Stimulated activated memory B cell treated with anti-CD40 and anti-IgM and Interleukin-4, amounts not matched to agents 10 μg/mL and 1 μg/mL and 100 μg/mL, for 72 hours (primary cell): ENCODE measurements at regions not wholly inside any gene's neighbourhood (a gene's known extent, or its start where the extent isn't known, plus 50 kb on each side); places are given as distances from the start of the nearest gene placed in this dataset.
A peak's percentile ranks its signal among the peaks of the same experiment; 100 is the strongest.
"Not testable (repeated sequence)": the region's sequence is repeated elsewhere in the genome, so short reads cannot be mapped to it uniquely, and the experiment has no call there.

Source experiments
- ATAC-seq: fragments of 150-1000 bp; cut with Tn5 transposase; 2 replicates; pipeline ENCODE4 v1.10.0; 2021
- H3K27ac Mint-ChIP-seq: one replicate; pipeline ENCODE4 v1.8.0; 2022; ENCODE audit warnings: mild to moderate bottlenecking, mixed read lengths
- H3K27me3 Mint-ChIP-seq: one replicate; pipeline ENCODE4 v1.8.0; 2022; ENCODE audit warnings: mixed read lengths
- H3K36me3 Mint-ChIP-seq: one replicate; pipeline ENCODE4 v1.8.0; 2022; ENCODE audit warnings: mixed read lengths
- H3K4me1 Mint-ChIP-seq: one replicate; pipeline ENCODE4 v1.8.0; 2022; ENCODE audit warnings: mixed read lengths
- H3K4me3 Mint-ChIP-seq: one replicate; pipeline ENCODE4 v1.8.0; 2022; ENCODE audit warnings: mild to moderate bottlenecking, moderate library complexity, mixed read lengths
- H3K9me3 Mint-ChIP-seq: one replicate; pipeline ENCODE4 v1.8.0; 2022; ENCODE audit warnings: mixed read lengths

DNA sequence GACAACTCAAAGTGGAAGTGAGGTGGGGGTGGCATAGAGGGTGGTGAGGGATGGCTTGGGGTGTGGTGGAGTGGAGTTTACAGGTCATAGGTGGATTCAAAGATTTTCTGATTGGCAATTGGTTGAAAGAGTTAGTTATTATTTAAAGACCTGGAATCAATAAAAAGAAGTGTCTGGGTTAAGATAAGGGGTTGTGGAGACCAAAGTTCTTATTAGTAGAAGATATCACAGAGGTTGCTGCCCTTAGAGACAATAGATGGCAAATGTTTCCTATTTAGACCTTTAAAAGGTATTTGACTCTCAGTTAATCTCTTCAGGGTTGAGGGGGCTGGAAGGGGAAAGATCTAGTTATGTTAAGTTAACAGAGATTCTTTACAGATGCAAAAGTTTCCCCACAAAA, 412.3 kb upstream of the TBL1XR1 start:
- H3K36me3 Mint-ChIP-seq, result no peaks in the 10 kb centered on the region
- H3K27me3 Mint-ChIP-seq, result no peaks in the 10 kb centered on the region
- no peaks in the 10 kb centered on the region for H3K4me1 Mint-ChIP-seq
- no peak for ATAC-seq
- no peak overlapping the region for H3K4me3 Mint-ChIP-seq
- H3K9me3 Mint-ChIP-seq, result peaks cover 4% of the 10 kb centered on the region
- H3K27ac Mint-ChIP-seq, result no peak overlapping the region

DNA sequence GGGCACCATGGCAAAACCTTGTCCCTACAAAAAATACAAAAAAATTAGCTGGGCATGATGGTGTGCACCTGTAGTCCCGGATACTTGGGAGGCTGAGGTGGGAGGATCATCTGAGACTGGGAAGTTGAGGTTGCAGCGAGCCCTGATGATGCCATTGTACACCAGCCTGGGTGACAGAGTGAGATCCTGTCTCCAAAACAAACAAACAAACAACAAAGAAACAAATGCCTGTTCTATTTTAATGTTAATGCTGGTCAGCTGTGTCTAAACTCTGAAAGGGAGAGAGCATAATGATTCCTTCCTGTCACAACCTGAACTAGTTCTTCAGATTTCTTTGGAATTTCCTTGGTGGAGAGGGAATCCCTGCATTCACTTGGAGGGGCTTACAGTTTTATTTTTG, 413.0 kb upstream of the TBL1XR1 start:
- ATAC-seq, result no peak
- Mint-ChIP-seq H3K9me3 (no peaks in the 10 kb centered on the region), H3K4me3 (no peak overlapping the region), H3K27ac (no peak overlapping the region), H3K4me1 (peaks cover 4% of the 10 kb centered on the region), H3K27me3 (no peaks in the 10 kb centered on the region), H3K36me3 (no peaks in the 10 kb centered on the region)

DNA sequence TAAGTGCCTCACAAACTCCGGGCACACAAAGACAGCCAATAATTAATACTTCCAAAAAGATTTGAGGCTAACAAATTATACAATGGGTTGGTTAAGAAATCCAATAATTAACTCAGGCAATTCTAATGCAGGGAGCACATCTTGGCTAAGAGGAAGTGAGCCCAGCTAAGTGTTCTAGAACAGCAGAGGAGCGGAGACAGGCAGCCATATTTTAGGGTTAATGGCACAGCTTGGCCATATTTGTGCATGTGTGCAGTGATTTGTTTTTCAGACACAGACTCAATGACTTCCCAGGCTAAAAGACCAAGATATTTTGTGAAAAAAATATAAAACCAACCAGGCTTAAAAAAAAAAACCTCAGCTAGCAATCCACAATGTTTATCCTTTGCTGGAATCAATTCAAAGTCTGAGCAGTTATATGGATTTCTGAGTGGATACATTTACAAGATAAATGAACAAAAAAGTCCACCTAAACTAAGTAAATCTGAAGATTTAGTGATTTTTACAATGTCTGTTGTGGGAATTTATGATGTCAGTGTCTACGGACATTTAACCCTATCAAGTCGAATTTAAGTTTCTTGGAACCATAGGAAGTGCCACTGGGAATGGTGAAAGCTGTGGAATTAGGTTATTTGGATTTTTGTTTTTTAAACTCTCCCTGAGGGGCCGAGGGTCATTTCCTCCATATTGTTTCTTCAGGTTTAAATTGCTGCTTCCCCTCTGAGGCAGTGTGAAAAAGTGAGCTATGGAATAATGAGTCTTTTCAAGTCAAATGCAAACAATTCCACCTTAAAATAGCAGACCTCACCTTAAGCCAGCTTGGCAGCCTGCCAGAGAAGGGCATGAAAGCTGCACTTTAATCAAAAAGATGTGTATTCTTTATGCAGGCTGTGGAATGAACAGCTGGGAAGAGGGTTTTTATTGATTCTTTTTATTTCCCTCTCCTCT, 413.7 kb upstream of the TBL1XR1 start:
- no peaks in the 10 kb centered on the region for H3K36me3 Mint-ChIP-seq
- no peak overlapping the region for H3K4me3 Mint-ChIP-seq

DNA sequence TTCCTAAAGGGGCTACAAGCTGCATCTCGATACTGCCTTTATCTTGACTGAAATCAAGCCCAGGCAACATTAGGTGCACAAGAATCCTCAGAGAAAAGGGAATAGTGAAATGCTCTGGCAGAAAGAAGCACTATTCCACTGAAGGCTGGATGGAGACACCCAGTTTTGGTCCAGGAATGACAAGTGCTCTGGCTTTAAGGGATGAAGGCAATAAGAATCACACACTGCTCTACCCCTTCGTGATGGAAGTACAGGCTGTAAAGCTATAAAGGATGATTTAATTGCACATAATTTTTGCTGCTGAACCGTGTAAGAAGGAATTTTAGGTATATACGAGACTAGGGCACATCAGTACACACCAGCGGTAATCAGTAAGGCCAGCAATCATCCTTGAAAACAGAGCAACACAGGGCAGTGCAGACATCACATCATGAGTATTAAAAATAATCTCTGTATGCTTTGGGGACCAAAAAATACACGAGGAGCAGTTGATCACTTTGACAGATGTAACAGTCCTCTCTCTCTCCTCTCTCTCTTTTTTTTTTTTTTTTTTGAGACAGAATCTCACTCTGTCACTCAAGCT, 414.6 kb upstream of the TBL1XR1 start:
- ATAC-seq, result no peak
- H3K27ac Mint-ChIP-seq, result no peak overlapping the region
- H3K9me3 Mint-ChIP-seq, result no peaks in the 10 kb centered on the region
- H3K27me3 Mint-ChIP-seq, result no peaks in the 10 kb centered on the region
- H3K4me1 Mint-ChIP-seq, result peaks cover 7% of the 10 kb centered on the region
- no peaks in the 10 kb centered on the region for H3K36me3 Mint-ChIP-seq
- no peak overlapping the region for H3K4me3 Mint-ChIP-seq

More for the DNA sequence above, 413.7 kb upstream of the TBL1XR1 start:
- no peaks in the 10 kb centered on the region for H3K9me3 Mint-ChIP-seq
- no peaks in the 10 kb centered on the region for H3K27me3 Mint-ChIP-seq
- no peak for ATAC-seq
- H3K4me1 Mint-ChIP-seq, result peaks cover 7% of the 10 kb centered on the region
- no peak overlapping the region for H3K27ac Mint-ChIP-seq

DNA sequence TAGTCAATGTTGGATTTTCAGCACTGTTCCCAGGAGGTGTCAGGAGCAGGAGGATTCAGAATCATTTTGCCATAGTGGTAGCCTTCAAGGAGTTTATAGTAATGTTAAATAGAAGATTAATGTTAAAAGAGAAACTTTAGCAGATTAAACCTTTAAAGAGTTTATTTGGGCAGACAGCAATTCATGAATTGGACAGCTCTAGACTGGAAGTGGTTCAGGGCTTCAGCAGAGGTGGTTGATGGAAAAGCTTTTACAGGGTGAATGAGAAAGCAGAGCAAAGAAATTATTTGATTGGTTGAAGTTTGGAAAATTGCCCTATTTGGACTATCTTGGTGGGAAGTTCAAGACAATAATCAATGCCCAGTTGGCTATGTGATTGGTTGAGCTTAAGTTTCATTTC, 416.6 kb upstream of the TBL1XR1 start:
- Mint-ChIP-seq H3K36me3 (no peaks in the 10 kb centered on the region), H3K27me3 (no peaks in the 10 kb centered on the region), H3K9me3 (no peaks in the 10 kb centered on the region), H3K4me1 (peaks cover 7% of the 10 kb centered on the region), H3K4me3 (no peak overlapping the region), H3K27ac (no peak overlapping the region)
- ATAC-seq, result no peak

DNA sequence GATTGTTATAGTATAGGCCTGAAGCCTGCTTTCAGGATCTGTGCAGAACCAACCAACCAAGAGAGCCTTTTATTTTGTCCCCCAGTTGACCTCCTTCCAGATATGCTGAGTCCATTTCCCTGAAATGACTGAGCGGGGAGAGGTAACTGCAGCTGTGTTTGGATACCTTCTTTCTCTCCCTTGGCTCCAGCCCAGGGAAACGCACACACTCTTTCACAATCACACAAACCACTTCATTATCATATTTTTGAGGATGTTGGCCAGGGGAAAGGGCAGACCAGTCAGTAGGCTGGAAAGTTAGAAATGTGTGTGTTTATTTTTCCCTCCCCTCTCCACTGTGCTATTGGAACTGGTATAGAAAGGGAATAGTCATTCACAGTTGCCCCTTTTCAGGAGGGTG, 417.7 kb upstream of the TBL1XR1 start:
- no peak overlapping the region for H3K27ac Mint-ChIP-seq
- no peaks in the 10 kb centered on the region for H3K27me3 Mint-ChIP-seq
- peak; percentile 12 for ATAC-seq
- H3K4me3 Mint-ChIP-seq, result no peak overlapping the region
- no peaks in the 10 kb centered on the region for H3K36me3 Mint-ChIP-seq
- peaks cover 7% of the 10 kb centered on the region for H3K4me1 Mint-ChIP-seq
- no peaks in the 10 kb centered on the region for H3K9me3 Mint-ChIP-seq

DNA sequence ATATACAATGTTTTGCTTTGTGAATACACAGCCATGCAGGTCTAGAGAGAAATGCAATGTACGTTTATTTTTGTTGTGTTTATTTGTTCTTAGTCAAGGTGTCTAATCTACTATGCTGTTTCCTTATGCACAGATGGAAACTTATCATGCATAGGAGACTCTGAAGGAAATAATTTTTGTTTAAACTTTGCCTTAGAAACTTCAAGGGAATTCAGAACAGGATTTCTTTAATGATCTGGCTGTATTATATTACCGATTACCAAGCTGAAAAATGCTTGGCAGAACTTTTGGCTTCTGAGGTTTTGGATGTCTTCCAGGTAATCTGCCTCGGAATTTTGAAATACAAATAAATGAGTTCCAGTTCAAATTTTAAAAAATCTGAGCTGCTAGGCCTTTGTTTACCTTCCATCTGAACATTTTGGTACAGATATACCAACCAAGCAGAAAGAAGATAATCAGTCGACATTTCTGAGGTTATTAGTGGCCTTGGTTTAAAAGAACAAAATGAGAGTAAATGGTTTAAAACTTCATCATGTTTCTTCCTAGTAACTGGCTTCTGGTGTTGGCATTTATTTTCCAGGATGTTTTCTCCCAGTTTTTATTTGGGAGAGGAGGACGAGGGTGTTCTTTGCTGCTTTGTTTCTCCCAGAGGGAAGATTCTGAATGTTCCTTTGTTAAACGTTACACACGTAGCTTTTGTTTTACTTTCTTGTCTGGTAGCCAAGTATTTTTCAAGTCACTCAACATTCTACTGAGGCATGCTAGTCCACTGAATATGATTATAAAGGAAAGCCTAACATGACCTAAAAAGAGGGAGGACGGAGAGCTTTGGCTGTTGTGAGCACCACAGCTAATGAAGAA, 421.8 kb upstream of the TBL1XR1 start:
- no peak overlapping the region for H3K4me3 Mint-ChIP-seq
- H3K36me3 Mint-ChIP-seq, result no peaks in the 10 kb centered on the region
- no peak overlapping the region for H3K27ac Mint-ChIP-seq
- ATAC-seq, result no peak
- H3K27me3 Mint-ChIP-seq, result no peaks in the 10 kb centered on the region
- peaks cover 13% of the 10 kb centered on the region for H3K4me1 Mint-ChIP-seq
- H3K9me3 Mint-ChIP-seq, result no peaks in the 10 kb centered on the region

DNA sequence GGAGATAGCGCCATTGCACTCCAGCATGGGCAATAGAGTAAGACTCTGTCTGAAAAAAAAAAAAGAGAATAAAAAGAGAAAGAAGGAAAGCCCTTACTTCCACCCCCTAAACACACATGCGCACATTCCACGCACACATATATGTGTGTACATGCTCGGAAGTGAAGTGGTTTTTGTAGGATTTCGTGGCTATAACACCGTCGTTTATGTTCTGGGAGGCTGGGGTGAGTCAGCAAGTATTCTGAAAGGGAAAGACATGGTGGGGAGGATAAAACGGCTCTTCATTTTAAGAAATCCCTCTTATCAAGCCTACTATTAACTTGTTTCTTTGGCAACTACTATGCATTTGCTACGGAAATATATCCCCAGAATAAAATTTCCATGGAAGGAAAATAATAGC, 422.8 kb upstream of the TBL1XR1 start:
- H3K27me3 Mint-ChIP-seq, result no peaks in the 10 kb centered on the region
- ATAC-seq, result no peak
- H3K27ac Mint-ChIP-seq, result no peak overlapping the region
- no peaks in the 10 kb centered on the region for H3K9me3 Mint-ChIP-seq
- no peak overlapping the region for H3K4me3 Mint-ChIP-seq
- H3K36me3 Mint-ChIP-seq, result no peaks in the 10 kb centered on the region
- H3K4me1 Mint-ChIP-seq, result peaks cover 10% of the 10 kb centered on the region

DNA sequence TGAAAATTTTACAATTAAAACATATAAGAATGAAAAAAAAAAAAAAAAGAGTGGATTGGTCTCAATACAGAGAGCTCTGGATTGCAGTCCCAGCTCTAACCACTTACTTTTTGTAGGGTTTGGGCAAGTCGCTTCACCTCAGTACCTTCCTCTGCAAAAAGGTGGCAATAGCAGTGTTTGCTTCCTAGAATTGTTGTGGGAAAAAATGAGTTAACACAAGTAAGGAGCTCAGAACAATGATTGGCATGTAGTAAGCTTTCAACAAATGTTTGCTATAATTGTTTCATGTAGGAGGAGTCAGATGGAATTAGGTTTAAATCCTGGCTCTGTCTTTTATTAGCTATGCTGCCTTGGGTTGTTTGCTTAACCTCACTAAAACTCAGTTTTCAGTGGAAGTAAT, 425.2 kb upstream of the TBL1XR1 start:
- no peak overlapping the region for H3K4me3 Mint-ChIP-seq
- no peak for ATAC-seq
- H3K27ac Mint-ChIP-seq, result no peak overlapping the region

DNA sequence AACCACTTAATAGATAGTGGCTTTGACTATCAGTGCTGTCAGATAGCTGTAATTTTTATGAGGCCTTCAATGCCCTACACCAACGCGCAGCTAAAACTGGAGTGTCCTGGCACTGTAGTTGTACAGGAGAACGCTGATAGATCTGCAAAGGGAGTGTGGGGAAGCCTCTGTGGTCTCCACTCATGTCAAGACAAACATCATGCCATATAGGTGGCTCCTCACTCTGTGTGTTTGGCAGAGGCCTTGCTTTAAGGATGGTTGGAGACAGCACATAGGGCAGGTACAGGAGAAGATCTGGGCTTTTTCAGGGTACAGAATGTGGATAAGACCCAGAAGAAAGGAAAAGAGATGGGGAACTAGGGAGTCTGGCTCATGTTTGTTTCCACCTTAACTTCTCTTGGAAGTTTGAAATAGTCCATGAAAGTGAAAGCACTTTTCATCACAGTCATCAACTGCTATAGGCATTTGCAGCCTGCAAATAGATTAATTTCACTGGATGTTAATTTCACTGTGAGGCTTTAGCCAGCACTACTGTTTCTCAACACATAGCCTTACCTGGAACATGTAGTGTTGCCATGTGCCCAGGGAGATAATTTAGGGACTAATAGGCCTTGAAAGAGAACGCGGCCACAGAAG, 425.8 kb upstream of the TBL1XR1 start:
- H3K27me3 Mint-ChIP-seq, result no peaks in the 10 kb centered on the region
- peaks cover 6% of the 10 kb centered on the region for H3K4me1 Mint-ChIP-seq
- H3K4me3 Mint-ChIP-seq, result no peak overlapping the region
- ATAC-seq, result no peak
- peaks cover 5% of the 10 kb centered on the region for H3K9me3 Mint-ChIP-seq
- H3K36me3 Mint-ChIP-seq, result no peaks in the 10 kb centered on the region
- H3K27ac Mint-ChIP-seq, result no peak overlapping the region

More for the DNA sequence above, 425.2 kb upstream of the TBL1XR1 start:
- no peaks in the 10 kb centered on the region for H3K27me3 Mint-ChIP-seq
- H3K9me3 Mint-ChIP-seq, result peaks cover 2% of the 10 kb centered on the region
- H3K36me3 Mint-ChIP-seq, result no peaks in the 10 kb centered on the region
- peaks cover 6% of the 10 kb centered on the region for H3K4me1 Mint-ChIP-seq

DNA sequence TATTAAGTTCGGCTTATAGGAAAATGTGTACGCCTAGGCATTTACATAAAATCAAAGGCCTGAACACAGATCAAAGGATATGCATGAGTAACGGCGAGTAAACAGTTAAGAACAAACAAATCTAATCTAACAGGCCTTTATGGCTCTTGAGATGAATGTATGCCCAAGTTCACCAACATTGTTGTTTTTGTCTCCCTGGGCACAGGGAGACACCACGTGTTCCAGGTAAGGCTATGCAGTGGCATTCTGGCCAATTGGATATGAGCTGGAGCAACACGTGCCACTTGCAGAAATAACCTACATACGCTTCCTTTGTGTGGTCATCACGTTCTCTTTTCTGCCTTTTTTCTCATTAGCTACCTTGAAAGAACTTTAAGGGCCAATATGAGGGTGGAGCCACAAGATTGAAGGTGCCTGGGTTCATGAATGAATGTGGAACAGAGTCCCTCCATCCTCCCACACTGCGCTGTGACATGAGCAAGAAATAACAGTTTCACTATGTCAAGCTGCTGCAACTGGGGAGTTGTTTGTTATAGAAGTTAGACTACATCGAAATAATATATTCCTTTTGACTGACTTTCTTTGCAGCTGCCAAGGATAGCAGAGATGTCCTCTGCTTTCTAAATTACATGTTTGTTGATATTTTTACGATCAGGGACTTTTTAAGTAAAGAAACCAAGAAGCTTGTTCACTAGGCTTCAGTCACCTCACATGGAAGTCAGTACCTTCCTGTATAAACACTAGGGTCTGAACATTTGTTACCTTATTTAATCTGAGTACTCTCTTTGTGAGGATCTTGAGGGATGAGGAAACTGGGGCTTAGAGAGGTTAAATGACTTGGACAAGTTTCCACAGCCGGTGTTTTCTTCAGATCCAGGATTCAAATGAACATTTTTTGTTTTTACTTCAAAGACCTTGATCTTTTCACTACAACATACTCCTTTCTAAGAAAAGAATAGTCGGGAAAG, 427.5 kb upstream of the TBL1XR1 start:
- Mint-ChIP-seq H3K27ac (no peak overlapping the region), H3K36me3 (no peaks in the 10 kb centered on the region), H3K4me3 (no peak overlapping the region), H3K9me3 (peaks cover 9% of the 10 kb centered on the region), H3K4me1 (peaks cover 6% of the 10 kb centered on the region), H3K27me3 (no peaks in the 10 kb centered on the region)
- ATAC-seq, result no peak

DNA sequence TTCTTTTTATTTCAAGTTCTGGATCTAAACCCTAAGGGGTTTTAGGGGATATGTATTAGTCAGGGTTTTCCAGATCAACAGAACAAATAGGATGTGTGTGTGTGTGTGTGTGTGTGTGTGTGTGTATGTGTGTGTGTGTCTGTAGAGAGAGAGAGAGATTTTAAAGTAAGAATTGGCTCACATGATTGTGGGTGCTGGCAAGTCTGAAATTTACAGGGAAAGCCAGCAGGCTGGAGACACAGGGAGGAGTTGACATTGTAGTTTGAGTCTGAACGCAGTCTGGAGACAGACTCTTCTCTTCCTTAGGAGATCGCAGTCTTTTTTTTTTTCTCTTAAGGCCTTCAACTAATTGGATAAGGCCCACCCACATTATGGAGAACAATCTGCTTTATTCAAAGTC, 428.8 kb upstream of the TBL1XR1 start:
- H3K4me1 Mint-ChIP-seq, result peaks cover 6% of the 10 kb centered on the region
- no peak overlapping the region for H3K4me3 Mint-ChIP-seq
- no peak for ATAC-seq
- H3K27ac Mint-ChIP-seq, result no peak overlapping the region
- H3K9me3 Mint-ChIP-seq, result peaks cover 9% of the 10 kb centered on the region
- H3K27me3 Mint-ChIP-seq, result no peaks in the 10 kb centered on the region
- no peaks in the 10 kb centered on the region for H3K36me3 Mint-ChIP-seq

DNA sequence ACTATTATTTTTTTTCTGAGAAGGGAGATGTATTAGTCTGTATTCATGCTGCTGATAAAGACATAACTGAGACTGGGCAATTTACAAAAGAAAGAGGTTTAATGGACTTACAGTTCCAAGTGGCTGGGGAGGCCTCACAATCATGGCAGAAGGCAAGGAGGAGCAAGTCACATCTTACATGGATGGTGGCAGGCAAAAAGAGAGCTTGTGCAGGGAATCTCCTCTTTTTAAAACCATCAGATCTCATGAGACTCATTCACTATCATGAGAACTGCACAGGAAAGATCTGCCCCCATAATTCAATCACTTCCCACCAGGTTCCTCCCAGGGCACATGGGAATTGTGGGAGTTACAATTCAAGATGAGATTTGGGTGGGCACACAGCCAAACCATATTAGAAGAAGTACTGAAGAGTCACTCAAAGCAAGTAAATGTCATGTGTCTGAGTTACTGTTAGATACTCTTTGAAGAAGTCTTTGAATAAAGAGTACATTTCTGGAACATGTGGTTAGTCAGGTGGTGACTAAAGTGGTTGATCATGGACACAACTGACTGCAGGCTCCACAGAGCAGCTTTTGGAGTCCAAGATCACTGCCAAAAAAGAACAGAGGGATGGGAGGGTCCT, 430.9 kb upstream of the TBL1XR1 start:
- not testable (repeated sequence) for H3K36me3 Mint-ChIP-seq, H3K9me3 Mint-ChIP-seq, H3K4me3 Mint-ChIP-seq, H3K27ac Mint-ChIP-seq, H3K27me3 Mint-ChIP-seq, H3K4me1 Mint-ChIP-seq, ATAC-seq

DNA sequence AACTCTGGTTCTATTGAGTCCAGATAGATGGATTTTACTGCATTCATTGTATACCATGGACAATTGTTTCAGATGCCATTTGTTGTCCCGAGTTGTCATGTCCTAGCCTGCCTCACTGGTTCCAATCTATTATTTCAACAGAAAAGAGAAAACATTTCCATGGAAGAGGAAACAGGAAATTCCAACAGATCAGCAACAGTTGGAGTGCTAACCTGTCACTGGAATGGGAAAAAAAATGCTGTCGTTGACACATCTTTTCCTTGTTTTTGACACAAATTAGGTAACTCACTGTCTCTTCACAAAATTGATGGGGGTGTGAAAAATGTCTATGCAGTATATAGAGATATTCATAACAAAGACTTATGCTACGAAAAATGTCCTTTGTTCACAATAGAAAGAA, 432.0 kb upstream of the TBL1XR1 start:
- H3K4me3 Mint-ChIP-seq, result no peak overlapping the region
- H3K27ac Mint-ChIP-seq, result no peak overlapping the region
- H3K36me3 Mint-ChIP-seq, result no peaks in the 10 kb centered on the region
- peaks cover 9% of the 10 kb centered on the region for H3K9me3 Mint-ChIP-seq
- ATAC-seq, result no peak
- no peaks in the 10 kb centered on the region for H3K27me3 Mint-ChIP-seq
- H3K4me1 Mint-ChIP-seq, result no peaks in the 10 kb centered on the region
